ENCODE measurements at regions not wholly inside any gene's neighbourhood (a gene's known extent, or its start where the extent isn't known, plus 50 kb on each side); places are given as distances from the start of the nearest gene placed in this dataset.

GRCh38 chr3:132202586-132202985 is 114.6 kb upstream of the ACP3 start:
- Histone ChIP-seq H3K27me3 (ENCODE audit: low read depth) (no peaks in the 10 kb centered on the region), H3K4me3 (no peak overlapping the region), H3K36me3 (no peaks in the 10 kb centered on the region), H3K27ac (replicated peaks) (no peak overlapping the region), H3K4me1 (no peaks in the 10 kb centered on the region), H3K9me3 (replicated peaks) (no peaks in the 10 kb centered on the region)
- intact Hi-C loops (cut with micrococcal nuclease), result no loop called here
- no peak for DNase-seq
- no peak for TF ChIP-seq CTCF (IDR thresholded peaks at IDR 0.05; ENCODE audit: borderline replicate concordance)

GRCh38 chr3:132203889-132204596 is 113.2 kb upstream of the ACP3 start:
- Histone ChIP-seq H3K4me1 (no peaks in the 10 kb centered on the region), H3K27ac (replicated peaks) (no peak overlapping the region), H3K27me3 (ENCODE audit: low read depth) (no peaks in the 10 kb centered on the region), H3K9me3 (replicated peaks) (no peaks in the 10 kb centered on the region), H3K4me3 (no peak overlapping the region), H3K36me3 (no peaks in the 10 kb centered on the region)
- intact Hi-C loops (cut with micrococcal nuclease), result no loop called here
- no peak for DNase-seq
- no peak for TF ChIP-seq CTCF (IDR thresholded peaks at IDR 0.05; ENCODE audit: borderline replicate concordance)

- intact Hi-C loops (cut with micrococcal nuclease), result no loop called here
- TF ChIP-seq CTCF (IDR thresholded peaks at IDR 0.05; ENCODE audit: borderline replicate concordance), result no peak
- H3K27ac ChIP-seq (replicated peaks), result no peak overlapping the region
- no peak for DNase-seq
- H3K4me3 ChIP-seq, result no peak overlapping the region
- peaks cover 3% of the 10 kb centered on the region for H3K27me3 ChIP-seq (ENCODE audit: low read depth)
- H3K4me1 ChIP-seq, result no peaks in the 10 kb centered on the region
- H3K36me3 ChIP-seq, result no peaks in the 10 kb centered on the region
- no peaks in the 10 kb centered on the region for H3K9me3 ChIP-seq (replicated peaks)
Observed at GRCh38 chr3:132205609-132206008, 111.6 kb upstream of the ACP3 start.

- DNase-seq, result no peak
- H3K4me1 ChIP-seq, result no peaks in the 10 kb centered on the region
- no peak for TF ChIP-seq CTCF (IDR thresholded peaks at IDR 0.05; ENCODE audit: borderline replicate concordance)
- no peaks in the 10 kb centered on the region for H3K9me3 ChIP-seq (replicated peaks)
- intact Hi-C loops (cut with micrococcal nuclease), result no loop called here
- peaks cover 19% of the 10 kb centered on the region for H3K27me3 ChIP-seq (ENCODE audit: low read depth)
- H3K36me3 ChIP-seq, result no peaks in the 10 kb centered on the region
- H3K4me3 ChIP-seq, result no peak overlapping the region
- no peak overlapping the region for H3K27ac ChIP-seq (replicated peaks)
Observed at GRCh38 chr3:132209855-132210254, 107.4 kb upstream of the ACP3 start.

- Histone ChIP-seq H3K36me3 (no peaks in the 10 kb centered on the region), H3K27ac (replicated peaks) (no peak overlapping the region), H3K27me3 (ENCODE audit: low read depth) (peaks cover 19% of the 10 kb centered on the region), H3K9me3 (replicated peaks) (no peaks in the 10 kb centered on the region), H3K4me1 (no peaks in the 10 kb centered on the region), H3K4me3 (no peak overlapping the region)
- TF ChIP-seq CTCF (IDR thresholded peaks at IDR 0.05; ENCODE audit: borderline replicate concordance), result peak; percentile 26
- no peak for DNase-seq
- intact Hi-C loops (cut with micrococcal nuclease), result no loop called here
Observed at GRCh38 chr3:132210476-132211346, 106.5 kb upstream of the ACP3 start.

Data from left ventricle myocardium inferior (tissue), 1 donor.